HG03558 (cell line): ENCODE measurements at regions not wholly inside any gene's neighbourhood (a gene's known extent, or its start where the extent isn't known, plus 50 kb on each side); places are given as distances from the start of the nearest gene placed in this dataset.

Source experiments
- ATAC-seq: cut with Tn5 transposase; IDR thresholded peaks from one replicate; pipeline ENCODE4 v1.9.1; 2021; ENCODE audit warnings: moderate number of reproducible peaks; ENCODE audit not compliant: unreplicated experiment; ENCODE audit errors: extremely low read depth

GRCh38 chr4:167642250-167642649, 408.0 kb upstream of the SPOCK3 start:
- no peak for ATAC-seq

GRCh38 chr4:167645358-167645757, 411.1 kb upstream of the SPOCK3 start:
- ATAC-seq, result no peak

- no peak for ATAC-seq
Observed at GRCh38 chr4:167652267-167652666, 418.0 kb upstream of the SPOCK3 start.

DNA sequence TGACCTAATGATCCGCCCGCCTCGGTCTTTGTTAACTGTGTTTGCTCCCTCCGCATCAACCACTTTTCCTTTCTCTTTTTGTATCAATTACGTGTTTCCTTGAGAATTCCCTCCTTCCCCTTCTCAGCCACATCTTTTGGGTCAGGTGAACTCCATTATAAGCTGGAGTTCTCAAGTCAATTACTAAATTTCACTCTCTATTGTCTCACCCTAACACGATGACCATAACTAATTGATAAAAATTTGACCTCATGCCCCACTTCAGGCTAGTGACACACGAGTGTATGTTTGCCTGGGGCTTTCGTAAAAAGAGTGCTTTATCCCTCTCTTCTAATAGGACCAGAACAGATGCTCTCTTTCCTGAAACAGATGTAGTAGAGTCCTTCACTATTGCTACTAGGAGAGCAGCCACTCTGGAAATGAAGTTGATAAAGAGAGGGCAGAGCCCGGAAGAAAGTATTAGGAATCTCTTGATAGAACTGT, 403.6 kb upstream of the ANXA10 start:
- no peak for ATAC-seq

- ATAC-seq, result no peak
Observed at GRCh38 chr4:167702391-167702790, 389.9 kb upstream of the ANXA10 start.

- ATAC-seq, result no peak
Observed at GRCh38 chr4:167711517-167711916, 380.8 kb upstream of the ANXA10 start.

- no peak for ATAC-seq
Observed at GRCh38 chr4:167713756-167714155, 378.6 kb upstream of the ANXA10 start.

DNA sequence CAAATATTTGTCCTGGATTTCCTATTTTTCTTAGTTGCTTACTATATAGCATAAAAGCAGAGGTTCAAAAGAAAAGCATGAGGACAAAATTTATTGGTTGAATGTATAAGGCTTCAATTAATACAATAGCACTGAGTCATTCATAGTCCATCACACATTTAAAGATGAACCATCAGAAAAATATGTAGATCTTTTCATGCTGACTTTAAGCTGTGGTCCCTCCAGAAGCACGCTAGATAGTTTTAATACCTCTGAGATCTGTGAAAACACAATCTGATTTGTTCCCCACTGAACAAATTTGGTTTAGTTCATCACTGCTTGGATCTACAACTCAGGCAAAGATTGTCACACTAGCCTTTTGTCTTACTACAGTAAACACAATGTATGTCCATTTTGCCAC, 377.2 kb upstream of the ANXA10 start:
- no peak for ATAC-seq

- ATAC-seq, result no peak
Observed at GRCh38 chr4:167717495-167717894, 374.8 kb upstream of the ANXA10 start.

DNA sequence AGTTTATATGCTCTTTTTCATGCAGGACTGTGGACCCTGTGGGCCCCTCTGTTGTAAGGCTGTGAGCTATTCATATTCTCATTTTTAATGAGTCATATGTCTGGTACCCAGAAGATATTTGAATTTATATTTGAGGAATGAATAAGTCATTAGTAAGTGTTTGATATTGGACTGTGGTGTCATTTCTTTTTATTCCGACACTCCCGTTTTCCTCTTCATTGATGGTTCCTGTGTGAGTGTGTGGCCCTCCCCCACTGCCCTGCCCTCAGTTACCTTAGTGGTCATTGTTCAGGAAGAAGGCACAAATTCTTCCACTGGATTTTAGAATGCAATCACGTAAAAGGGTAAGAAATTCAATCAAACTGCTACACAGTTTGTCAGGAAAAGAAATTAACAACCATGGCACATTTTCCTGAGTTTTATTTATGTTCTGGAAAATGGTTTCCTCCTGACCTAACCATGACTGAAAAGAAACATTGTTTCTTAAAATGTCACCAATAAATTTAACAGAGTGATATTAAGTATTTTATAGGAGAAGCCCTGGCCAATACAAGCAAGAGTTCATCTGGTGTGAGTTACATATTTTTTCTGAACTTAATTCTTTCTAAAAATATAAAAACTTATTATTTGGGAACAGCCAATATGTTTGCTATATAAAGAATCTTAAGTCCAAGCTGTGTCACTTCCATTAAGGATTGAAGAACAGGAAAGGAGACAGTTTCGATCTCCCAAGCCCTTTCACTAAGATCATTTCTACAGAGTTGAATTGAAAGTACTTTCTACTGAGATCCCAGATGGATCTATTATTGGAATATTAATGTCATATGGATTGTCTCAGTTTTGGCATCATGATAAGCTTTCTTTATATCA, 370.5 kb upstream of the ANXA10 start:
- no peak for ATAC-seq

DNA sequence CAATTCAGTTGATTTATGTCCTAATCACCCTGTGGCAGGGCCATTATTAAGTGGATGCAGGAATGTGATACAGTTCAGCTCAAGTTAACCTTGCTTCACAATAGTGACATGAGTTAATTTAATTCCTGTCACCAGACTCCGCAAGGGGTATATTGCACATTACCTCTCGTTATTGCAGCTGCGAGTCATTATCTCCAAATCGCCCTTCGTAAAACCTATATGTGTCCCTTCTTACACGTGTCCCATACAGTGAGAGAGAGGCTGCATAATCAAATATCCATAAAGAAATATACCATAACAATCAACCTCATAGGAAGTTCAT, 369.9 kb upstream of the ANXA10 start:
- no peak for ATAC-seq

DNA sequence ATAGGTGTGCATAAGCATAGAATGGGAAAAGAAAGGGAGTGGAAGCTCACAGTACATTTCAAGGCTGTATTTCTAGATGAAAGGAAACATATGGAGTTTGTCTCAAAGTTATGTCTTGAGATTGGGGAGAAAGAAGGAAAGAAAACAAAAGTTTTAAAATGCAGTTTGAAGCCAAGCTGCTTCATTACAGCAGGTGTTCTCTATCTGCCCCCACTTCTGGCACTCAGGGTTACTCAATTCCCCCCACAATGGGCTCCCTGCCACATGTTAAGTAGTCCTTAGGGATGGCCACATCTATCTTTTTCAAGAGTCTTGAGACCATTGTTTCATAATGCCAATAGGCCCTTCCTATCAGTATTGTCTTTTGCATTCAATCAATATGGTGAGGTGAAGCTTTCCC, 367.4 kb upstream of the ANXA10 start:
- no peak for ATAC-seq

GRCh38 chr4:167730769-167731168, 361.6 kb upstream of the ANXA10 start:
- no peak for ATAC-seq

GRCh38 chr4:167745024-167745687, 347.2 kb upstream of the ANXA10 start:
- no peak for ATAC-seq

GRCh38 chr4:167767281-167767680, 325.1 kb upstream of the ANXA10 start:
- no peak for ATAC-seq

GRCh38 chr4:167774646-167775045, 317.7 kb upstream of the ANXA10 start:
- no peak for ATAC-seq

DNA sequence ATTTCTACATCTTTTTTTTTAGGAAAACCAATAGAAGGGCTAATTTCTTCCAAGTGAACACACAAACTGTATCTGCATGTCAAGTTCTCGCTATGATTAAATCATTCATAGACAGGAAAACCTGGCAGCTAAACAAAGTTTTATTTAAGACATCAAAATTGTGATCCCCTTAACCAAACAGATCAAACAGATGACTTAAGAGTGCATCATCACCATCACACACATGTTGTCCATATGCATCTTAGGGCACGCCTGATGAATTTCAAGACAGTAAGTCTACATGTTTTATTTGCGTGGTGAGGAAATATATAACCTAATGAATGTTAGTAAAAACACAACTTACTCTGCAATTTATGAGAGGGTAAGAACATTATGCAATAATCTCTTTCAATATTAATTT, 317.0 kb upstream of the ANXA10 start:
- no peak for ATAC-seq

DNA sequence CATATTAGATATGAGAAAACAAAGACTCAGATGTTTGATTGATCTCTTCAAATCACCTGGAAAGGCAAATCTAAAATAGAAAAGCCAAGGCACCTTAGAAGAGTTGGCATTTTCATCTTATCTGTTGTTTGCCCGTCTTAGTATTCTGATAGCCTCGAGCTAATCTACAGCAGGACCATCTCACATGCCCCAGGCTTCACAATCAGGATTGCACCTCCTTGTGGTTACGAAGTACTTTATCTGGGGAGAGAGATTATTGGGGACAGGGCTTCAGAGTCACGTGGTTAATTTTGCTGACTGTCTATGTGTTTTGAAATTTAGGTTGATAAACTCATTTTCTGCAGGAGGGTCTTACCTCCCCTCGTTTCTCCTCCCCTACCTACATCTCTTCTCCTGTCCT, 313.1 kb upstream of the ANXA10 start:
- ATAC-seq, result no peak

GRCh38 chr4:167779864-167780263, 312.5 kb upstream of the ANXA10 start:
- ATAC-seq, result no peak

DNA sequence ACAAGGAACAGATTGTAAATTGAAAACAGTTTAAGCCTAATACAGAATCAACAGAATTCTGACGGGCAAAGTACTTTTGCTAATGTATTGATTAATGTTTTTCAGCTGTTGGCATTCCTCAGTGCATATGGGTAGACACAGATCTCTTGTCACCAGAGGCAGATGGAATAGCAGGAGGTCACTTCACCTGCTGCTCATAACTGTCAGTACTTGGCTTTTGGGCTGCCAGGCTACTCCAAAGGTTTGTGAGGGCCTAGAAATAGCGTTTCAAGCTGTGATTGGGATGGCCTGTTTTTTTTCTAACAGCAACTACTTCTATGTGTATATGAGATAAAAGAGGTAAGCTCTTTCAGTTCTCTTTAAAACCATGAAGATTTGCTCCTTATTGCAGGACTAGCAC, 307.5 kb upstream of the ANXA10 start:
- no peak for ATAC-seq

- no peak for ATAC-seq
Observed at GRCh38 chr4:167785523-167785922, 306.8 kb upstream of the ANXA10 start.

- ATAC-seq, result no peak
Observed at GRCh38 chr4:167786504-167786903, 305.8 kb upstream of the ANXA10 start.
